Fibroblast of pulmonary artery (primary cell): ENCODE measurements at regions not wholly inside any gene's neighbourhood (a gene's known extent, or its start where the extent isn't known, plus 50 kb on each side); places are given as distances from the start of the nearest gene placed in this dataset.
"Not testable (repeated sequence)": the region's sequence is repeated elsewhere in the genome, so short reads cannot be mapped to it uniquely, and the experiment has no call there.

ENCODE experiments used
- DNase-seq: peaks from one replicate; pipeline ENCODE4 v3.0.0-alpha.2; 2010; ENCODE audit warnings: low read depth
- H3K4me3 ChIP-seq: replicated peaks from 2 replicates; pipeline ENCODE4 v1.5.1; 2011; ENCODE audit warnings: low read depth, mild to moderate bottlenecking, control low read depth, low read length, moderate library complexity
- CTCF ChIP-seq: IDR thresholded peaks from 2 replicates; pipeline ENCODE4 v1.5.1; 2011; ENCODE audit warnings: mild to moderate bottlenecking, control low read depth, low read length, inconsistent platforms; ENCODE audit errors: missing control alignments

GRCh38 chr2:44051593-44052347, 56.0 kb upstream of the LRPPRC start:
- DNase-seq = no peak

DNA sequence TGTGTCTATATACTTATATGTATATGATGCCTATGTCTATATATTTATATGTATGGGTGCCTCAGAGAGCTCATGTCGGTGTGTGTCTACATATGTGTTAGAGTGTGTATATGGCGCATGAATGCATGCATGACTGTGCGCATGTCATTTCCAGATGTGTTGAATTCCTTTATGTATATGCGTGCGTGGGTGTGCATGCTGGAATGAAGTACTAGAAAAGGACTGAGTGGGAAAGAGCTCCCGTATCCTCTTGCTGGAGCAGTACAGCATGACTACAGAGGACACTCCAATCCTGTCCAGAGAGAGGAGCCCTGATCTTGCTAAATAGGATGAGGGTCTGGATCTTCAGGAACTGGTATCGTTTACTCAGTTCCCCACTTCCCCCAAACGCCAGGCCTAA, 56.8 kb upstream of the LRPPRC start:
- no peak overlapping the region for H3K4me3 ChIP-seq
- DNase-seq = no peak
- TF ChIP-seq CTCF = no peak

More at GRCh38 chr2:44051593-44052347, 56.0 kb upstream of the LRPPRC start:
- TF ChIP-seq CTCF = no peak
- no peak overlapping the region for H3K4me3 ChIP-seq

DNA sequence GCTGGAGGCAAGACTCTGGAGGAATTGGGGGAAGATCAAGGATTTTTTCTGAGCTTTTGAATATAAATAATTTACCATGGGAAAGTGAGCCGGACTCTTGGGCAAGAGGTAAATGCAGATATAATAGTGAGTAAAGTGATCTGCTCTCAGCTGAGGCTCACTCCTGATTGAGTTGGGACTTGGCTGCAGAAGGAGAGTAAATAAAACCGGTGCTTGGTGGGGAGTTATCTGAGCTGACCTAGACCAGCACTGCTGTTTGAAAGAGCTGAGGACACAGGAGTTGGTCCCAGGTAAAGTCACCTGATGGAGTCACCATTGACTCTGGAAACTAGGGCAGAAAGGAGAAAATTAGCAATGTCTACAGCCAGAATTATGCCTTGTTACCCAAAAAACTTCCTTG, 57.3 kb upstream of the LRPPRC start:
- no peak for DNase-seq
- H3K4me3 ChIP-seq = no peak overlapping the region
- TF ChIP-seq CTCF = no peak

DNA sequence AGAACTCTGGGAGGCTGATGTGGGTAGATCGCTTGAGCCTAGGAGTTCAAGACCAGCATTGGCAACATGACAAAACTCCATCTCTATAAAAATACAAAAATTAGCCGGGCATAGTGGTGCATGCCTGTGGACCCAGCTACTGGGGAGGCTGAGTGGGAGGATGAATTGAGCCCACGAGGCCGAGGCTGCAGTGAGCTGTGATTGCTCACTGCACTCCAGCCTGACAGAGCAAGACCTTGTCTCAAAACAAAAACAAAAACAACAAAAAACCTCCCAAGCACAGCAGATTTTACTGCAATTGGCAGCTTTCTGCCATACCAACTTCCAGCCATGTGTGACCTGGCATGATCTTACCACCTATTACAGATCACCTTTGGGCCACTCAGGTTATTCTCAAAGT, 57.7 kb upstream of the LRPPRC start:
- DNase-seq = no peak

GRCh38 chr2:44055229-44055628, 59.4 kb upstream of the LRPPRC start:
- TF ChIP-seq CTCF = no peak

More for the DNA sequence above, 57.7 kb upstream of the LRPPRC start:
- no peak for TF ChIP-seq CTCF
- H3K4me3 ChIP-seq = no peak overlapping the region

GRCh38 chr2:44055664-44056063, 59.9 kb upstream of the LRPPRC start:
- TF ChIP-seq CTCF = no peak
- no peak for DNase-seq
- no peak overlapping the region for H3K4me3 ChIP-seq

More at GRCh38 chr2:44055229-44055628, 59.4 kb upstream of the LRPPRC start:
- no peak for DNase-seq
- no peak overlapping the region for H3K4me3 ChIP-seq

GRCh38 chr2:44056947-44057346, 61.2 kb upstream of the LRPPRC start:
- H3K4me3 ChIP-seq = no peak overlapping the region
- TF ChIP-seq CTCF = no peak
- no peak for DNase-seq

DNA sequence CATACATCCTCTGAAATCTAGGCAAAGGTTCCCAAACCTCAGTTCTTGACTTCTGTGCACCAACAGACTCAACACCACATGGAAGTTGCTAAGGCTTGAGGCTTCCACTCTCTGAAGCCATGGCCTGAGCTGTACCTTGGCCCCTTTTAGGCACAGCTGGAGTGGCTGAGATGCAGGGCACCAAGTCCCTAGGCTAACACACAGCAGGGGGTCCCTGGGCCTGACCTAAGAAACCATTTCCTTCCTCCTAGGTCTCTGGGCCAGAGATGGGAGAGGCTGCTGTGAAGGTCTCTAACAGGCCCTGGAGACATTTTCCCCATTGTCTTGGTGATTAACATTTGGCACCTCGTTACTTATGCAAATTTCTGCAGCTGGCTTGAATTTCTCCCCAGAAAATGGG, 64.5 kb upstream of the LRPPRC start:
- not testable (repeated sequence) for DNase-seq, H3K4me3 ChIP-seq
